Stomach (tissue), 8 donors: ENCODE measurements at regions not wholly inside any gene's neighbourhood (a gene's known extent, or its start where the extent isn't known, plus 50 kb on each side); places are given as distances from the start of the nearest gene placed in this dataset.
A peak's percentile ranks its signal among the peaks of the same experiment; 100 is the strongest.

Experiments used
- DNase-seq, 2 donors: peaks; one replicate each; pipeline versions ENCODE4 v3.0.0 to v3.0.0-alpha.2; 2013 to 2019
- H3K27ac ChIP-seq, 5 donors: fragments of 200-600 bp in 4 of 5; sonication (generic) in 4 of 5; one replicate each; pipeline ENCODE4 v1.5.1; 2013 to 2019; ENCODE audit warnings: mild to moderate bottlenecking in 1 of 5, moderate library complexity in 1 of 5
- H3K27me3 ChIP-seq, 3 donors: fragments of 200-600 bp; sonication (generic); one replicate each; pipeline ENCODE4 v1.5.1; 2017 to 2019; ENCODE audit warnings: mixed run types in 1 of 3
- H3K36me3 ChIP-seq, 4 donors: fragments of 200-600 bp; sonication (generic); 1 replicate in 3 of 4; 2 replicates in 1 of 4; pipeline ENCODE4 v1.5.1; 2016 to 2019
- H3K4me1 ChIP-seq, 4 donors: fragments of 200-600 bp; sonication (generic); one replicate each; pipeline ENCODE4 v1.5.1; 2016 to 2019
- H3K4me3 ChIP-seq, 4 donors: fragments of 200-600 bp; sonication (generic) in 3 of 4; one replicate each; pipeline ENCODE4 v1.5.1; 2016 to 2019; ENCODE audit warnings: mild to moderate bottlenecking in 1 of 4
- H3K9me3 ChIP-seq, 4 donors: fragments of 200-600 bp; sonication (generic); one replicate each; pipeline ENCODE4 v1.5.1; 2016 to 2019
- EP300 ChIP-seq: sonication (generic); formaldehyde crosslinking; IDR thresholded peaks from one replicate; pipeline ENCODE4 v1.6.1; 2017; ENCODE audit warnings: antibody characterized with exemption
- POLR2A ChIP-seq, 4 donors: fragments of 450-650 bp; IDR thresholded peaks; one replicate each; pipeline ENCODE4 v1.6.1; 2016; ENCODE audit warnings: antibody characterized with exemption in 4 of 4, control low read depth in 2 of 4, mild to moderate bottlenecking in 1 of 4, moderate library complexity in 1 of 4
- POLR2AphosphoS5 ChIP-seq, 3 donors: sonication (generic); formaldehyde crosslinking; IDR thresholded peaks; one replicate each; pipeline ENCODE4 v1.6.1; 2016; ENCODE audit warnings: antibody characterized with exemption in 3 of 3
- WGBS, 5 donors: extraction: QIAGEN DNeasy Blood & Tissue Kit in 3 of 5; methylation state at CpG; one replicate each; pipeline versions ENCODE4 v1.1.5 to v1.1.7; 2013 to 2018; 5-methylcytosine and 5-hydroxymethylcytosine counted together
- intact Hi-C: fragments of 100-400 bp; cut with DNase I; formaldehyde crosslinking; loops from one replicate; pipeline ENCODE4 v1.15.1; 2023; ENCODE audit warnings: low total_unique reads
- TF ChIP-seq, protein P1 (sequence below), 7 experiments: fragments of 450-650 bp in 4 of 7; fragments of 200-600 bp in 3 of 7; sonication (generic) in 3 of 7; IDR thresholded peaks; one replicate each; pipeline ENCODE4 v1.5.1; 2016 to 2019; ENCODE audit warnings: antibody characterized with exemption in 7 of 7, control low read depth in 2 of 7, mild to moderate bottlenecking in 1 of 7
- donor health status: healthy with polysubstance abuse.
- donor health status: Bipolar disorder and iron deficiency.
- donor health status: healthy.

DNA sequence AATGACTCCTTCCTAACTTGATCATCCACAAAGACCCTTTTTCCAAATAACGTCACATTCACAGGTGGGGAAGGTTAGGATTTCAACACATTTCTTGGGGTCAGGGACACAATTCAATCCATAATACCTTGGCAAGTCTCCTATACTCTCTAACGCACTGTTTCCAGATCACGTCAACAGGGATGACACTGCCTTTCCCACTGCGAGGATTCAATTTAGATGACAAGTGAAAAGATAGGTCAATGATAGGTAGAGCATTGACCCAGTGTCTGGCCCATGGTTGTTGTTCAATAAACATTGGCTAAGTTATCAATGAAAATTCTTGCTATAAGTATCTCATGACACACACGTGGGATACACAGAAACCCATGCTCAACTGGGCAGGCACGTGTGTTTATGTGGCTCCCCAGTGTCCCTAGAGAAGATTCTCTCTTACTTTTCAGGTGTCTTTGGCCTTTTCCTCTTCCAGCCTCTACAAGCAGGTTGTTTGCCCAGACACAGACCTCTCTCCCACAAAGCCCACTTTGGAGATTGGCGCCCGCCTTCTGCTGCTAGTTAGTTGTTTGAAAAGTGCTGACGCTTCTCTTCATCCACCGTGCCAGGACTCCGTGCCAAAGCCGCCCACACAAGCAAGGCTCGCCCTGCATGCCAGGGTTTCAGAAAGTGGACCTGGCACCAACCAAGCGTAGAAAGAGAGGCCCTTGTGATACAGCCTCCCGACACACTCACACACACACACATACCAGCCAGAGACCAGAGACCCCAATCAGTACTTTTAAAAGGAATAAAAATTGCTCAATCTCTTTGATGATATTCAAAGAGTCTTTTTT, 594.5 kb downstream of the BNC2 start:
- DNase-seq, result peak in 1 of 2 donors; percentile 68
- peaks cover 0 to 6% (median 0%) of the 10 kb centered on the region in 4 donors for H3K4me1 ChIP-seq
- H3K9me3 ChIP-seq, result no peaks in the 10 kb centered on the region
- intact Hi-C loops, result no loop called here
- no peak overlapping the region for H3K4me3 ChIP-seq
- TF ChIP-seq POLR2AphosphoS5 (IDR thresholded peaks at IDR 0.05) (peak in 1 of 3 donors; percentile 20), POLR2A (IDR thresholded peaks at IDR 0.05) (no peak)
- no peaks in the 10 kb centered on the region for H3K27me3 ChIP-seq
- 72 to 92% (median 85%) methylated on average over 15 of the region's 15 CpGs for WGBS, 5 donors
- no peak overlapping the region for H3K27ac ChIP-seq
- no peaks in the 10 kb centered on the region for H3K36me3 ChIP-seq

DNA sequence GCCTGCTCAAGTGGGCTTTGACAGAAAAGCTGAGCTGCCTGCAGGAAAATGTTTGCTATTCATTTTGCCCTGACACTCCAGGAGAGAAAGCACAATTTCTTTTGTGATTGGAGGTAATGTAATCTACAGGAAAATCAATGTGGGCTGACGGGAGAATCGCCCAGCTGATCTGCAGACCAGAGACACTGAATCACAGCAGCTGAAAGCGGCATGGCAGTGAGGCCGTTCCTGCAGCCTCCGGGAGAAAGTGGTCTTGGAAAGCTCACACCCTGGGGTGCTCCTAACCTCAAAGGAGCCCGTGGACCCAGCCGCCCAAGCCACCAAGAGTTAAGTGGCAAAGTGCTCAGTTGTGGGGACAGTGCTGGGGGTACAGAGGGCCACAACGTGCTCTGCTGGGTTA, 593.6 kb downstream of the BNC2 start:
- H3K9me3 ChIP-seq, result no peaks in the 10 kb centered on the region
- no peaks in the 10 kb centered on the region for H3K27me3 ChIP-seq
- no peak overlapping the region for H3K4me3 ChIP-seq
- intact Hi-C loops, result no loop called here
- DNase-seq, result no peak
- H3K27ac ChIP-seq, result no peak overlapping the region
- H3K36me3 ChIP-seq, result no peaks in the 10 kb centered on the region
- 76 to 86% (median 83%) methylated on average over 8 of the region's 8 CpGs for WGBS, 5 donors
- H3K4me1 ChIP-seq, result peaks cover 0 to 9% (median 0%) of the 10 kb centered on the region in 4 donors
- TF ChIP-seq EP300 (no peak), POLR2A (IDR thresholded peaks at IDR 0.05) (no peak), POLR2AphosphoS5 (IDR thresholded peaks at IDR 0.05) (no peak)
- TF ChIP-seq, protein P1, sequence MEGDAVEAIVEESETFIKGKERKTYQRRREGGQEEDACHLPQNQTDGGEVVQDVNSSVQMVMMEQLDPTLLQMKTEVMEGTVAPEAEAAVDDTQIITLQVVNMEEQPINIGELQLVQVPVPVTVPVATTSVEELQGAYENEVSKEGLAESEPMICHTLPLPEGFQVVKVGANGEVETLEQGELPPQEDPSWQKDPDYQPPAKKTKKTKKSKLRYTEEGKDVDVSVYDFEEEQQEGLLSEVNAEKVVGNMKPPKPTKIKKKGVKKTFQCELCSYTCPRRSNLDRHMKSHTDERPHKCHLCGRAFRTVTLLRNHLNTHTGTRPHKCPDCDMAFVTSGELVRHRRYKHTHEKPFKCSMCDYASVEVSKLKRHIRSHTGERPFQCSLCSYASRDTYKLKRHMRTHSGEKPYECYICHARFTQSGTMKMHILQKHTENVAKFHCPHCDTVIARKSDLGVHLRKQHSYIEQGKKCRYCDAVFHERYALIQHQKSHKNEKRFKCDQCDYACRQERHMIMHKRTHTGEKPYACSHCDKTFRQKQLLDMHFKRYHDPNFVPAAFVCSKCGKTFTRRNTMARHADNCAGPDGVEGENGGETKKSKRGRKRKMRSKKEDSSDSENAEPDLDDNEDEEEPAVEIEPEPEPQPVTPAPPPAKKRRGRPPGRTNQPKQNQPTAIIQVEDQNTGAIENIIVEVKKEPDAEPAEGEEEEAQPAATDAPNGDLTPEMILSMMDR (IDR thresholded peaks at IDR 0.05), result no peak

DNA sequence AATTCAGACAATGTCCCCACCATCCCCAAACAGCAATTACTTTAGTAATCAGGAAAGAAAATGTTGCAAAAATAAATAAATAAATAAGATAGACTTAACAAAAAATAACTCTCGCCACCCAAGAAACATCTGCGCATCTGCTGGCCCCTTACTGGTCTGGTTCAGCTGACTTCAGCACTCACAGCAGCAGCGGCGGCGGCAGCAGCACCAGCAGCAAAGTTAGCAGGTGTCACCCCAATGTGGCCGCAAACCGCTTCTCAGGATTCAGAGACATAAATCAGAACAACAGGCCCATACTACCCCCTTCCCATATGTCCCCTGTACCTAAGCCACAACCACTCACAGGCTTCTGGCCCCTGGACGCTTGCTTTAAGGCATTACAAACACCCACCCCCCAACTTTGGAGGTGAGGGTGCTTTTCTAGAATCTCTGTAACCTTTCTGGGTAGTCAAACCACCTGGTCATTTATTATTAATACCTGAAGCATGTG, 593.0 kb downstream of the BNC2 start:
- intact Hi-C loops, result no loop called here
- WGBS, 5 donors, result 69 to 96% (median 82%) methylated on average over 8 of the region's 8 CpGs
- Histone ChIP-seq H3K27me3 (no peaks in the 10 kb centered on the region), H3K4me3 (no peak overlapping the region), H3K27ac (peak overlapping the region in 1 of 5 donors; percentile 3), H3K4me1 (peaks cover 0 to 14% (median 0%) of the 10 kb centered on the region in 4 donors), H3K9me3 (no peaks in the 10 kb centered on the region), H3K36me3 (no peaks in the 10 kb centered on the region)
- DNase-seq, result no peak
- TF ChIP-seq POLR2AphosphoS5 (IDR thresholded peaks at IDR 0.05), result no peak
- TF ChIP-seq POLR2A (IDR thresholded peaks at IDR 0.05), result no peak
- TF ChIP-seq EP300, result no peak
- TF ChIP-seq, protein P1 (IDR thresholded peaks at IDR 0.05), result no peak

DNA sequence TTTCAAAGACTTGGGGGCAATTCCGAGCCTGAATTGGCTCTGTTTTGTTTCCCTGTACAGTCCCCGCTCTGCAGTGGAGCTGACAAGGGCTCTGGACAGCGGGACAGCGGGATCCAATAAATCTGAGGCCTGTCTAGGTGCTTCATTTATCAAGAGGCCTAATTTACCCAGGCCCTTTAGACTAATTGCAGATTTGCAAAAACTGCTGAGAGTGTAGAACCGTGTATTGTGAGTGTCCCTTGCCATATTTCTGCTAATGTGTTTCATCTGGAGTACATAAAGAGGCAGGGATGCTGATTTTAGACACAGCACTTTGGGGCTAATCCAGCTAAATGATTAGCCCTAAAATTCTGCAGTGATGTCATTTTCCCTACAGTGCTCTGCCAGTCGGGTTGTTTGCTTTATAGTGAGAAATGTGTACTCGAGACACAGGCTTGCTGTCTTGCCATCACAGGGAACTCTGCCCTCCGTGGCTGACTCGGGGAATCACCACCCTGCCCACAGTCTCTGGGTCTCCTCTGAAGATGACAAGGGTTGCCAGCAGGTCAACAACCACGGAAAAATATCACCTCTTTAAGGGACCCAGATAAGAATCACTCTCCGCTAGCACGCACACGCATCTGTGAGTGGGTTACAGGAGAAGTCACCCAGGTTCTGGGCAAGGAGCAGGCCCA, 592.0 kb downstream of the BNC2 start:
- Histone ChIP-seq H3K9me3 (no peaks in the 10 kb centered on the region), H3K27ac (peak overlapping the region in 1 of 5 donors; percentile 3), H3K4me3 (no peak overlapping the region), H3K4me1 (peaks cover 0 to 14% (median 0%) of the 10 kb centered on the region in 4 donors), H3K36me3 (no peaks in the 10 kb centered on the region), H3K27me3 (no peaks in the 10 kb centered on the region)
- intact Hi-C loops, result no loop called here
- no peak for TF ChIP-seq EP300
- TF ChIP-seq POLR2A (IDR thresholded peaks at IDR 0.05), result no peak
- TF ChIP-seq, protein P1 (IDR thresholded peaks at IDR 0.05), result no peak
- no peak for TF ChIP-seq POLR2AphosphoS5 (IDR thresholded peaks at IDR 0.05)
- DNase-seq, result peak in 1 of 2 donors; percentile 72
- WGBS, 5 donors, result 70 to 81% (median 77%) methylated on average over 13 of the region's 13 CpGs
